Endothelial cell of umbilical vein (primary cell): ENCODE measurements at regions not wholly inside any gene's neighbourhood (a gene's known extent, or its start where the extent isn't known, plus 50 kb on each side); places are given as distances from the start of the nearest gene placed in this dataset.

Experiments used
- BruUV-seq: library from RNA; stranded (reverse); fragments of 400-500 nt; replicated peaks from 2 replicates; lab custom pipeline; 2021; lab: Mats Ljungman, UMichigan
- CTCF ChIA-PET: fragments of 300-600, 350-600 bp; sonication (Branson Sonifier 250); formaldehyde crosslinking; loops from one replicate; lab custom pipeline; 2021; ENCODE audit warnings: antibody characterized with exemption, inconsistent platforms; lab: Charles Lee
- POLR2A ChIA-PET: fragments of 300-600, 350-600 bp; sonication (Branson Sonifier 250); formaldehyde crosslinking; loops from one replicate; lab custom pipeline; 2021; ENCODE audit warnings: antibody characterized with exemption, inconsistent platforms; lab: Charles Lee
- DNase-seq: peaks from one replicate; pipeline ENCODE4 v3.0.0-alpha.2; 2011; ENCODE audit warnings: low read depth, low spot score
- FAIRE-seq: peaks from 2 replicates; lab custom pipeline; 2011; peaks lifted over from hg19 to GRCh38; lab: Jason Lieb, UNC
- H2AFZ ChIP-seq: 2 replicates; pipeline ENCODE4 v1.6.0; 2012; ENCODE audit warnings: low read depth, low read length, control low read depth, inconsistent platforms
- H3K27ac ChIP-seq: 2 replicates; pipeline ENCODE4 v1.5.1; 2011; ENCODE audit warnings: low read depth, mild to moderate bottlenecking, control low read depth, low read length, moderate library complexity; ENCODE audit not compliant: insufficient read depth
- H3K27me3 ChIP-seq, 2 experiments: 2 replicates each; pipeline versions ENCODE4 v1.6.0 to v1.6.1; 2011; ENCODE audit warnings: low read length in 2 of 2, mixed read lengths in 1 of 2; ENCODE audit not compliant: control insufficient read depth in 2 of 2, insufficient read depth in 2 of 2
- H3K36me3 ChIP-seq, 2 experiments: 2 replicates in 1 of 2; 3 replicates in 1 of 2; pipeline ENCODE4 v1.5.1; 2011; ENCODE audit warnings: low read length in 2 of 2, mild to moderate bottlenecking in 1 of 2, moderate library complexity in 1 of 2; ENCODE audit not compliant: control insufficient read depth in 2 of 2, insufficient read depth in 2 of 2; ENCODE audit errors: extremely low read depth in 1 of 2
- H3K4me1 ChIP-seq: 3 replicates; pipeline ENCODE4 v1.5.1; 2011; ENCODE audit warnings: mild to moderate bottlenecking, low read length; ENCODE audit not compliant: control insufficient read depth, insufficient read depth; ENCODE audit errors: extremely low read depth
- H3K4me2 ChIP-seq: 2 replicates; pipeline ENCODE4 v1.6.1; 2011; ENCODE audit warnings: low read length, control low read depth, mixed read lengths; ENCODE audit not compliant: insufficient read depth
- H3K4me3 ChIP-seq, 3 experiments: fragments of 200-600 bp in 1 of 3; sonication (generic), shearing (Covaris generic) in 1 of 3; replicated peaks in 1 of 3; 2 replicates each; pipeline ENCODE4 v1.5.1; 2011 to 2016; ENCODE audit warnings: control low read depth in 3 of 3, low read length in 3 of 3, mild to moderate bottlenecking in 2 of 3, inconsistent platforms in 1 of 3, low read depth in 1 of 3, moderate library complexity in 1 of 3; ENCODE audit not compliant: insufficient read depth in 1 of 3
- H3K79me2 ChIP-seq: 2 replicates; pipeline ENCODE4 v1.6.0; 2012; ENCODE audit warnings: low read length, inconsistent platforms; ENCODE audit not compliant: control insufficient read depth, insufficient read depth
- H3K9ac ChIP-seq: replicated peaks from 2 replicates; pipeline ENCODE3; 2011; ENCODE audit warnings: low read length, control low read depth; ENCODE audit not compliant: insufficient read depth; ENCODE audit errors: extremely low read depth
- H3K9me1 ChIP-seq: replicated peaks from 3 replicates; pipeline ENCODE4 v1.6.0; 2011; ENCODE audit warnings: mild to moderate bottlenecking, low read length; ENCODE audit not compliant: control insufficient read depth, insufficient read depth; ENCODE audit errors: extremely low read depth
- H3K9me3 ChIP-seq: replicated peaks from 2 replicates; pipeline ENCODE4 v1.5.1; 2012; ENCODE audit warnings: low read length, inconsistent platforms; ENCODE audit not compliant: control insufficient read depth, insufficient read depth
- H4K20me1 ChIP-seq: replicated peaks from 2 replicates; pipeline ENCODE3; 2011; ENCODE audit warnings: mild to moderate bottlenecking, low read length; ENCODE audit not compliant: control insufficient read depth, insufficient read depth; ENCODE audit errors: extremely low read depth
- FOS ChIP-seq: IDR thresholded peaks from 2 replicates; pipeline ENCODE4 v1.6.1; 2011; ENCODE audit warnings: mild to moderate bottlenecking, low read length, moderate library complexity, borderline replicate concordance; ENCODE audit not compliant: insufficient read depth
- GATA2 ChIP-seq: IDR thresholded peaks from 2 replicates; pipeline ENCODE4 v1.7.0; 2011; ENCODE audit warnings: low read depth, mild to moderate bottlenecking, moderate library complexity, mixed read lengths, low read length; ENCODE audit not compliant: insufficient read length, insufficient read depth
- MYC ChIP-seq: IDR thresholded peaks from one replicate; pipeline ENCODE4 v1.6.1; 2011; ENCODE audit warnings: mild to moderate bottlenecking, low read depth, low read length
- dilution Hi-C: fragments of 300-500 bp; cut with MboI; formaldehyde crosslinking; loops from one replicate; pipeline ENCODE4 v1.15.0; 2019; ENCODE audit warnings: low sequenced_read_pairs; ENCODE audit not compliant: extremely low pct_ligation_motif_present
- intact Hi-C: fragments of 100-400 bp; cut with micrococcal nuclease; formaldehyde crosslinking; loops from one replicate; pipeline ENCODE4 v1.10.0; 2022
- TF ChIP-seq, protein P1 (sequence below), 2 donors: IDR thresholded peaks; 1 replicate in 1 of 2; 2 replicates in 1 of 2; pipeline ENCODE4 v1.5.1; 2011; ENCODE audit warnings: low read length in 2 of 2, mild to moderate bottlenecking in 2 of 2, moderate library complexity in 2 of 2, control low read depth in 1 of 2, inconsistent platforms in 1 of 2, low read depth in 1 of 2; ENCODE audit not compliant: insufficient read depth in 1 of 2; ENCODE audit errors: extremely low read depth in 1 of 2

GRCh38 chr2:51866361-51866760 is 834.4 kb upstream of the NRXN1 start:
- Histone ChIP-seq H3K27ac (no peak overlapping the region), H3K9me1 (no peaks in the 10 kb centered on the region), H4K20me1 (no peaks in the 10 kb centered on the region), H3K4me1 (no peaks in the 10 kb centered on the region), H3K36me3 (no peaks in the 10 kb centered on the region), H3K79me2 (no peaks in the 10 kb centered on the region), H3K4me2 (no peak overlapping the region), H2AFZ (no peak overlapping the region), H3K4me3 (no peak overlapping the region), H3K9me3 (no peaks in the 10 kb centered on the region), H3K9ac (no peak overlapping the region), H3K27me3 (no peaks in the 10 kb centered on the region)
- BruUV-seq: no TSS peak
- ChIA-PET CTCF (no interaction called here), POLR2A (no interaction called here)
- DNase-seq (no peak), FAIRE-seq (no peak)
- dilution Hi-C loops (no loop called here), intact Hi-C loops (no loop called here)
- TF ChIP-seq, protein P1, sequence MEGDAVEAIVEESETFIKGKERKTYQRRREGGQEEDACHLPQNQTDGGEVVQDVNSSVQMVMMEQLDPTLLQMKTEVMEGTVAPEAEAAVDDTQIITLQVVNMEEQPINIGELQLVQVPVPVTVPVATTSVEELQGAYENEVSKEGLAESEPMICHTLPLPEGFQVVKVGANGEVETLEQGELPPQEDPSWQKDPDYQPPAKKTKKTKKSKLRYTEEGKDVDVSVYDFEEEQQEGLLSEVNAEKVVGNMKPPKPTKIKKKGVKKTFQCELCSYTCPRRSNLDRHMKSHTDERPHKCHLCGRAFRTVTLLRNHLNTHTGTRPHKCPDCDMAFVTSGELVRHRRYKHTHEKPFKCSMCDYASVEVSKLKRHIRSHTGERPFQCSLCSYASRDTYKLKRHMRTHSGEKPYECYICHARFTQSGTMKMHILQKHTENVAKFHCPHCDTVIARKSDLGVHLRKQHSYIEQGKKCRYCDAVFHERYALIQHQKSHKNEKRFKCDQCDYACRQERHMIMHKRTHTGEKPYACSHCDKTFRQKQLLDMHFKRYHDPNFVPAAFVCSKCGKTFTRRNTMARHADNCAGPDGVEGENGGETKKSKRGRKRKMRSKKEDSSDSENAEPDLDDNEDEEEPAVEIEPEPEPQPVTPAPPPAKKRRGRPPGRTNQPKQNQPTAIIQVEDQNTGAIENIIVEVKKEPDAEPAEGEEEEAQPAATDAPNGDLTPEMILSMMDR (IDR thresholded peaks at IDR 0.05; ENCODE audit: extremely low read depth in 1 of 2, insufficient read depth in 1 of 2, low read depth in 1 of 2, low read length in 2 of 2): no peak
- no peak for TF ChIP-seq FOS
- TF ChIP-seq GATA2: no peak
- no peak for TF ChIP-seq MYC

GRCh38 chr2:51859260-51859659 is 827.3 kb upstream of the NRXN1 start:
- Histone ChIP-seq H3K4me3 (no peak overlapping the region), H3K36me3 (no peaks in the 10 kb centered on the region), H3K27me3 (no peaks in the 10 kb centered on the region), H2AFZ (no peak overlapping the region), H3K79me2 (no peaks in the 10 kb centered on the region), H3K9me1 (no peaks in the 10 kb centered on the region), H3K27ac (no peak overlapping the region), H3K9ac (no peak overlapping the region), H3K9me3 (no peaks in the 10 kb centered on the region), H3K4me1 (no peaks in the 10 kb centered on the region), H4K20me1 (no peaks in the 10 kb centered on the region), H3K4me2 (no peak overlapping the region)
- no TSS peak for BruUV-seq
- dilution Hi-C loops (no loop called here), intact Hi-C loops (no loop called here)
- ChIA-PET POLR2A (no interaction called here), CTCF (no interaction called here)
- FAIRE-seq (no peak), DNase-seq (no peak)
- TF ChIP-seq, protein P1 (IDR thresholded peaks at IDR 0.05; ENCODE audit: extremely low read depth in 1 of 2, insufficient read depth in 1 of 2, low read depth in 1 of 2, low read length in 2 of 2): no peak
